Large intestine (tissue), 3 donors: ENCODE measurements at regions not wholly inside any gene's neighbourhood (a gene's known extent, or its start where the extent isn't known, plus 50 kb on each side); places are given as distances from the start of the nearest gene placed in this dataset.
A peak's percentile ranks its signal among the peaks of the same experiment; 100 is the strongest.

Source experiments
- DNase-seq, 2 donors: peaks; one replicate each; pipeline versions ENCODE4 v3.0.0 to v3.0.0-alpha.2; 2013
- H3K27ac ChIP-seq: one replicate; pipeline ENCODE4 v1.5.1; 2013; ENCODE audit warnings: low read length
- H3K27me3 ChIP-seq: 2 replicates; pipeline ENCODE4 v1.6.1; 2013; ENCODE audit warnings: low read length; ENCODE audit not compliant: control insufficient read depth, insufficient read depth
- H3K36me3 ChIP-seq: 2 replicates; pipeline ENCODE4 v1.6.1; 2013; ENCODE audit warnings: low read length; ENCODE audit not compliant: control insufficient read depth, insufficient read depth
- H3K4me1 ChIP-seq: one replicate; pipeline ENCODE4 v1.6.1; 2013; ENCODE audit warnings: low read length; ENCODE audit not compliant: control insufficient read depth, insufficient read depth
- H3K4me3 ChIP-seq: one replicate; pipeline ENCODE4 v1.5.1; 2013; ENCODE audit warnings: low read length
- H3K9me3 ChIP-seq: one replicate; pipeline ENCODE4 v1.6.1; 2013; ENCODE audit warnings: mild to moderate bottlenecking, low read depth, low read length, moderate library complexity; ENCODE audit not compliant: control insufficient read depth
- WGBS: methylation state at CpG from one replicate; pipeline ENCODE4 v1.1.5; 2013; ENCODE audit warnings: low lambda C conversion rate; ENCODE audit not compliant: insufficient coverage; 5-methylcytosine and 5-hydroxymethylcytosine counted together

DNA sequence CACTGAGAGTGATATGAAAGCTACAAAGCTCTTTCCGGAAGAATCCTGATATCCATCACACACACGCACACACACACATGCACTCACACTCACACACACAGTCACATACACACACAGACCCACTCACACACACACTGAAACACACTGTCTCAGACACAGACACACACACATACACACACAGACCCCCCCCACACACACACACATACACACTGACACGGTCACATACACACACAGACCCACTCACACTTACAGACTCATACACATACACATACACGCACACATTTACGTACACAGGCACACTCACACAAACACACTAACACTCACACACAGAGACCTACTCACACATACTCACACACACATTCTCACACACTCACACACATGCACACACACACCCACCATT is 58.6 kb downstream of the LIG4 start:
- peaks cover 9% of the 10 kb centered on the region for H3K9me3 ChIP-seq
- H3K4me3 ChIP-seq = no peak overlapping the region
- no peaks in the 10 kb centered on the region for H3K36me3 ChIP-seq
- no peaks in the 10 kb centered on the region for H3K27me3 ChIP-seq
- peaks cover 16% of the 10 kb centered on the region for H3K4me1 ChIP-seq
- DNase-seq = peak in 1 of 2 donors; percentile 13
- H3K27ac ChIP-seq = no peak overlapping the region
- WGBS = no CpG with 5 or more reads among the region's 5 CpGs

DNA sequence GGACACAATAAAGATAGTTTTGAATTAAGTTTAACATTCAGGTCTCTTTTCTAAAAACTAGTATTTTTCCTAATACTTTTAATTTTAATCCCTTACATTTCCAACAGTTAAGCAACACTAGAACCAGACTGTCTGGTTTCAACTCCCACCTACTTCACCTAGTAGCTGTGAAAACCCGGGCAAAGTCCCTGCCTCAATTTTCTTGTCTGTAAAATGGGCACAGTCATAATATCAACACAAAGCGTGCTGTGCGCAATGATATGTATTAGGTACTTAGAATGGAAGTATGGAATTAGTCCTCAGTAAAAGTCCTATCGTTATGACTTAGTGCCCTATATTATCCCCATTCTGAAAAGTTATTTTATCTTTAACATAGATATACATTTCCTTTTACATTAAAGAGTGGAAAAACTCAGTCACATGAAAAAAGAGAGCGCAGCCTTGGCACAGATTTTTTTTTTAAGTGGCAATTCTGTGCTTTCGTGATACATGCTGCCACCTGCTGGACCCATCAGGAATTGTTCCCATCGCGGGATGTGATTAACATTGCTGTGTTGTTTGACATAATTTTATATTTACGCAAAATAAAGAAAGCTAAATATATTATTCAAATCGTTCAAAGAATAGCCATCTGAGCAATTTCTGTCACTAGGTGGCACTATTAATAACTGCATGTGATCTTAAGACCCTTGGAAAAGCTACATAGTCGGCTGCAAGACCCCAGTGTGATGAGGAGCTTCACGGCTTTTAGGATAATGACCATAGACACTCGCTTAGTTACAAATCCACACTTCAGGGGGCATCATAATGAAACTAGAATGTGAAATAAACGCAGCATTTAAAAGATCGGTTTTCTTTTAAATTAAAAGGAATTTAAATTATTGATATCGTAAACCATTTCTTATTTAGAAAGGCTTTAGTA is 59.9 kb downstream of the LIG4 start:
- 51% methylated on average over 4 of the region's 16 CpGs for WGBS
- H3K27ac ChIP-seq = peak overlapping the region; percentile 93
- peaks cover 12% of the 10 kb centered on the region for H3K9me3 ChIP-seq
- H3K36me3 ChIP-seq = no peaks in the 10 kb centered on the region
- H3K4me1 ChIP-seq = peaks cover 16% of the 10 kb centered on the region
- H3K4me3 ChIP-seq = no peak overlapping the region
- H3K27me3 ChIP-seq = no peaks in the 10 kb centered on the region
- DNase-seq = peak; percentile 47 to 67

DNA sequence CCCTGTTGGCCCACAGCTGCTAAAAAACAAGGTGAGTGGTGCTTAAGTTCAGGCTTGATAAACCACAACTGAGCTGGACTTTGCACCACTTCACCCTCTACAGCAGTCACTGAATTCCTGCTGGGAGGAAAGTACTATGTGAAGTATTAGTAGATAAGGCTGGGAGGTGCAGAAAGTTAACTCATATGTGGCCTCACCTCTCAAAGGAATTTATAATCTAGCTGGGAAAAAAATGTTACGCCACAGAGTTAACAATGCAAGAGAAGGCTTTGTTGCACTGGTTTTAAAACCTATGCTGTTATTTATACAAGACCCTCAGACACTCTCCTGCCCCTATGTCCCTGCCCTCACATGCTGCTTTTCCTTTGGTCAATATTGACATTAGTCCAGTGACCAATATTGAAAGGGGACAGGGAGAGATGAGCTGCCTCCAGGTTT is 60.9 kb downstream of the LIG4 start:
- Histone ChIP-seq H3K27me3 (no peaks in the 10 kb centered on the region), H3K36me3 (no peaks in the 10 kb centered on the region), H3K27ac (peak overlapping the region; percentile 93), H3K4me3 (no peak overlapping the region), H3K9me3 (peaks cover 12% of the 10 kb centered on the region), H3K4me1 (peaks cover 16% of the 10 kb centered on the region)
- no CpG with 5 or more reads among the region's 1 CpG for WGBS
- peak; percentile 92 to 96 for DNase-seq

- H3K4me1 ChIP-seq = no peaks in the 10 kb centered on the region
- H3K27me3 ChIP-seq = no peaks in the 10 kb centered on the region
- no peak overlapping the region for H3K4me3 ChIP-seq
- no peak for DNase-seq
- H3K36me3 ChIP-seq = no peaks in the 10 kb centered on the region
- no peak overlapping the region for H3K27ac ChIP-seq
- 65% methylated on average over 2 of the region's 2 CpGs for WGBS
- H3K9me3 ChIP-seq = peaks cover 3% of the 10 kb centered on the region
These were observed 68.7 kb downstream of the LIG4 start for GRCh38 chr13:108146642-108147041.

GRCh38 chr13:108142702-108143436 is 72.5 kb downstream of the LIG4 start:
- H3K4me1 ChIP-seq = no peaks in the 10 kb centered on the region
- whole genome bisulfite sequencing = no CpG with 5 or more reads among the region's 4 CpGs
- no peaks in the 10 kb centered on the region for H3K27me3 ChIP-seq
- no peaks in the 10 kb centered on the region for H3K36me3 ChIP-seq
- DNase-seq = no peak
- no peak overlapping the region for H3K27ac ChIP-seq
- no peak overlapping the region for H3K4me3 ChIP-seq
- no peaks in the 10 kb centered on the region for H3K9me3 ChIP-seq

GRCh38 chr13:108137176-108137575 is 78.2 kb downstream of the LIG4 start:
- no peaks in the 10 kb centered on the region for H3K9me3 ChIP-seq
- H3K36me3 ChIP-seq = no peaks in the 10 kb centered on the region
- H3K27me3 ChIP-seq = no peaks in the 10 kb centered on the region
- no peak overlapping the region for H3K4me3 ChIP-seq
- DNase-seq = no peak
- no peak overlapping the region for H3K27ac ChIP-seq
- no peaks in the 10 kb centered on the region for H3K4me1 ChIP-seq
- WGBS = no CpG with 5 or more reads among the region's 1 CpG

DNA sequence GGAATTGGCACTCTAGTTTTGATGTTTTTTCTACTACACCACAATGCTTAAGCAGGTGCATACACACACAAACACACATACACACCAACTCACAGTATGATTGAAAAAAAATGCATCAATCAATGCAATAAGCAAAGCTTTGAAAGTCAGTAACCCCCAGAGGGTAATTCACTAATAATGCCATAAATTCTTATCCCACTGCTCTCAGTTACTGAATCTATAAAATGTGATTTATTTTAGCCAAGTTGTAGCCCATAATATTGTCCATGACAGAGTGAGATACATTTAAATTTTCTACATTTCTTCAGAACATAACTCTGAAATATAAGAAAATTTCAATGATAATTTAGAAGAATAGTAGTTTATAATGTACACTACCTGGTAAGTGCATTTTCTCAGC is 87.9 kb downstream of the LIG4 start:
- H3K27me3 ChIP-seq = no peaks in the 10 kb centered on the region
- H3K36me3 ChIP-seq = no peaks in the 10 kb centered on the region
- H3K4me1 ChIP-seq = peaks cover 3% of the 10 kb centered on the region
- no peak overlapping the region for H3K27ac ChIP-seq
- H3K9me3 ChIP-seq = no peaks in the 10 kb centered on the region
- no peak overlapping the region for H3K4me3 ChIP-seq
- no peak for DNase-seq

GRCh38 chr13:108126056-108126455 is 89.3 kb downstream of the LIG4 start:
- 92% methylated on average over 2 of the region's 2 CpGs for WGBS
- no peak overlapping the region for H3K27ac ChIP-seq
- no peak overlapping the region for H3K4me3 ChIP-seq
- H3K36me3 ChIP-seq = no peaks in the 10 kb centered on the region
- peak; percentile 44 to 65 for DNase-seq
- no peaks in the 10 kb centered on the region for H3K27me3 ChIP-seq
- no peaks in the 10 kb centered on the region for H3K9me3 ChIP-seq
- H3K4me1 ChIP-seq = peaks cover 3% of the 10 kb centered on the region

GRCh38 chr13:108121406-108121805 is 93.9 kb downstream of the LIG4 start:
- Histone ChIP-seq H3K27me3 (no peaks in the 10 kb centered on the region), H3K36me3 (no peaks in the 10 kb centered on the region), H3K4me3 (no peak overlapping the region), H3K27ac (no peak overlapping the region), H3K4me1 (peaks cover 6% of the 10 kb centered on the region), H3K9me3 (no peaks in the 10 kb centered on the region)
- DNase-seq = no peak
- WGBS = no CpG with 5 or more reads among the region's 1 CpG

GRCh38 chr13:108120856-108121255 is 94.5 kb downstream of the LIG4 start:
- peak; percentile 26 to 63 for DNase-seq
- Histone ChIP-seq H3K36me3 (no peaks in the 10 kb centered on the region), H3K27me3 (no peaks in the 10 kb centered on the region), H3K9me3 (no peaks in the 10 kb centered on the region), H3K4me1 (peaks cover 3% of the 10 kb centered on the region), H3K4me3 (no peak overlapping the region), H3K27ac (no peak overlapping the region)
- no CpG with 5 or more reads among the region's 7 CpGs for WGBS
